ENCODE measurements at regions not wholly inside any gene's neighbourhood (a gene's known extent, or its start where the extent isn't known, plus 50 kb on each side); places are given as distances from the start of the nearest gene placed in this dataset.
"Not testable (repeated sequence)": the region's sequence is repeated elsewhere in the genome, so short reads cannot be mapped to it uniquely, and the experiment has no call there.

GRCh38 chr1:222893255-222893654 lies 78.4 kb downstream of the DISP1 start:
- Histone ChIP-seq H3K36me3 (ENCODE audit: control insufficient read depth, insufficient read depth, low read length) (no peaks in the 10 kb centered on the region), H3K9me3 (ENCODE audit: control insufficient read depth, low read length) (no peaks in the 10 kb centered on the region), H3K27ac (ENCODE audit: low read depth, low read length, severe bottlenecking) (no peak overlapping the region), H3K4me1 (ENCODE audit: control insufficient read depth, insufficient read depth, low read length, poor library complexity, severe bottlenecking) (peaks cover 9% of the 10 kb centered on the region), H3K4me3 (ENCODE audit: extremely low read depth, insufficient read depth, low read length, poor library complexity, severe bottlenecking) (no peak overlapping the region)
- WGBS, 2 experiments (ENCODE audit: insufficient coverage in 2 of 2): 93 to 96% methylated on average over 9 to 11 of the region's 13 CpGs

GRCh38 chr1:222894331-222894730 lies 79.5 kb downstream of the DISP1 start:
- Histone ChIP-seq H3K36me3 (ENCODE audit: control insufficient read depth, insufficient read depth, low read length) (no peaks in the 10 kb centered on the region), H3K9me3 (ENCODE audit: control insufficient read depth, low read length) (no peaks in the 10 kb centered on the region), H3K27ac (ENCODE audit: low read depth, low read length, severe bottlenecking) (no peak overlapping the region), H3K4me1 (ENCODE audit: control insufficient read depth, insufficient read depth, low read length, poor library complexity, severe bottlenecking) (peaks cover 8% of the 10 kb centered on the region), H3K4me3 (ENCODE audit: extremely low read depth, insufficient read depth, low read length, poor library complexity, severe bottlenecking) (no peak overlapping the region)
- WGBS, 2 experiments (ENCODE audit: insufficient coverage in 2 of 2): 97 to 98% methylated on average over 7 to 11 of the region's 11 CpGs

- Histone ChIP-seq H3K4me3 (ENCODE audit: extremely low read depth, insufficient read depth, low read length, poor library complexity, severe bottlenecking) (no peak overlapping the region), H3K9me3 (ENCODE audit: control insufficient read depth, low read length) (no peaks in the 10 kb centered on the region), H3K27ac (ENCODE audit: low read depth, low read length, severe bottlenecking) (no peak overlapping the region), H3K36me3 (ENCODE audit: control insufficient read depth, insufficient read depth, low read length) (no peaks in the 10 kb centered on the region), H3K4me1 (ENCODE audit: control insufficient read depth, insufficient read depth, low read length, poor library complexity, severe bottlenecking) (peaks cover 5% of the 10 kb centered on the region)
- no CpG with 5 or more reads among the region's 3 CpGs for WGBS, 2 experiments (ENCODE audit: insufficient coverage in 2 of 2)
Observed at GRCh38 chr1:222896630-222897526, 82.0 kb downstream of the DISP1 start.

GRCh38 chr1:222897527-222898190 lies 82.8 kb downstream of the DISP1 start:
- Histone ChIP-seq H3K4me1 (ENCODE audit: control insufficient read depth, insufficient read depth, low read length, poor library complexity, severe bottlenecking) (no peaks in the 10 kb centered on the region), H3K27ac (ENCODE audit: low read depth, low read length, severe bottlenecking) (no peak overlapping the region), H3K9me3 (ENCODE audit: control insufficient read depth, low read length) (no peaks in the 10 kb centered on the region), H3K4me3 (ENCODE audit: extremely low read depth, insufficient read depth, low read length, poor library complexity, severe bottlenecking) (no peak overlapping the region), H3K36me3 (ENCODE audit: control insufficient read depth, insufficient read depth, low read length) (no peaks in the 10 kb centered on the region)
- WGBS, 2 experiments (ENCODE audit: insufficient coverage in 2 of 2): no CpG with 5 or more reads among the region's 4 CpGs

GRCh38 chr1:222898191-222898527 lies 83.3 kb downstream of the DISP1 start:
- H3K36me3 ChIP-seq (ENCODE audit: control insufficient read depth, insufficient read depth, low read length): no peaks in the 10 kb centered on the region
- H3K27ac ChIP-seq (ENCODE audit: low read depth, low read length, severe bottlenecking): no peak overlapping the region
- WGBS, 2 experiments (ENCODE audit: insufficient coverage in 2 of 2): 75 to 83% methylated on average over 1 of the region's 1 CpG
- no peaks in the 10 kb centered on the region for H3K4me1 ChIP-seq (ENCODE audit: control insufficient read depth, insufficient read depth, low read length, poor library complexity, severe bottlenecking)
- no peak overlapping the region for H3K4me3 ChIP-seq (ENCODE audit: extremely low read depth, insufficient read depth, low read length, poor library complexity, severe bottlenecking)
- no peaks in the 10 kb centered on the region for H3K9me3 ChIP-seq (ENCODE audit: control insufficient read depth, low read length)

- no peaks in the 10 kb centered on the region for H3K4me1 ChIP-seq (ENCODE audit: control insufficient read depth, insufficient read depth, low read length, poor library complexity, severe bottlenecking)
- no peak overlapping the region for H3K4me3 ChIP-seq (ENCODE audit: extremely low read depth, insufficient read depth, low read length, poor library complexity, severe bottlenecking)
- H3K36me3 ChIP-seq (ENCODE audit: control insufficient read depth, insufficient read depth, low read length): no peaks in the 10 kb centered on the region
- WGBS, 2 experiments (ENCODE audit: insufficient coverage in 2 of 2): 54% methylated on average over 4 of the region's 4 CpGs; no CpG with 5 or more reads in 1 of the 2 experiments
- no peak overlapping the region for H3K27ac ChIP-seq (ENCODE audit: low read depth, low read length, severe bottlenecking)
- no peaks in the 10 kb centered on the region for H3K9me3 ChIP-seq (ENCODE audit: control insufficient read depth, low read length)
Observed at GRCh38 chr1:222899471-222899870, 84.6 kb downstream of the DISP1 start.

GRCh38 chr1:222904451-222904850 lies 89.6 kb downstream of the DISP1 start:
- H3K4me3 ChIP-seq (ENCODE audit: extremely low read depth, insufficient read depth, low read length, poor library complexity, severe bottlenecking): no peak overlapping the region

GRCh38 chr1:222905151-222905550 lies 90.3 kb downstream of the DISP1 start:
- no peaks in the 10 kb centered on the region for H3K4me1 ChIP-seq (ENCODE audit: control insufficient read depth, insufficient read depth, low read length, poor library complexity, severe bottlenecking)
- H3K27ac ChIP-seq (ENCODE audit: low read depth, low read length, severe bottlenecking): no peak overlapping the region
- H3K9me3 ChIP-seq (ENCODE audit: control insufficient read depth, low read length): no peaks in the 10 kb centered on the region
- no peaks in the 10 kb centered on the region for H3K36me3 ChIP-seq (ENCODE audit: control insufficient read depth, insufficient read depth, low read length)
- no peak overlapping the region for H3K4me3 ChIP-seq (ENCODE audit: extremely low read depth, insufficient read depth, low read length, poor library complexity, severe bottlenecking)
- no CpG with 5 or more reads among the region's 3 CpGs for WGBS, 2 experiments (ENCODE audit: insufficient coverage in 2 of 2)

More at GRCh38 chr1:222904451-222904850, 89.6 kb downstream of the DISP1 start:
- H3K27ac ChIP-seq (ENCODE audit: low read depth, low read length, severe bottlenecking): no peak overlapping the region
- H3K9me3 ChIP-seq (ENCODE audit: control insufficient read depth, low read length): no peaks in the 10 kb centered on the region
- WGBS, 2 experiments (ENCODE audit: insufficient coverage in 2 of 2): 100% methylated on average over 1 to 3 of the region's 6 CpGs
- no peaks in the 10 kb centered on the region for H3K4me1 ChIP-seq (ENCODE audit: control insufficient read depth, insufficient read depth, low read length, poor library complexity, severe bottlenecking)
- no peaks in the 10 kb centered on the region for H3K36me3 ChIP-seq (ENCODE audit: control insufficient read depth, insufficient read depth, low read length)

GRCh38 chr1:222906271-222906739 lies 91.5 kb downstream of the DISP1 start:
- H3K4me1 ChIP-seq (ENCODE audit: control insufficient read depth, insufficient read depth, low read length, poor library complexity, severe bottlenecking); H3K36me3 ChIP-seq (ENCODE audit: control insufficient read depth, insufficient read depth, low read length); H3K9me3 ChIP-seq (ENCODE audit: control insufficient read depth, low read length); H3K4me3 ChIP-seq (ENCODE audit: extremely low read depth, insufficient read depth, low read length, poor library complexity, severe bottlenecking); H3K27ac ChIP-seq (ENCODE audit: low read depth, low read length, severe bottlenecking): not testable (repeated sequence)
- 87 to 98% methylated on average over 6 to 7 of the region's 11 CpGs for WGBS, 2 experiments (ENCODE audit: insufficient coverage in 2 of 2)

GRCh38 chr1:222909586-222909985 lies 94.7 kb downstream of the DISP1 start:
- Histone ChIP-seq H3K27ac (ENCODE audit: low read depth, low read length, severe bottlenecking) (no peak overlapping the region), H3K36me3 (ENCODE audit: control insufficient read depth, insufficient read depth, low read length) (no peaks in the 10 kb centered on the region), H3K4me1 (ENCODE audit: control insufficient read depth, insufficient read depth, low read length, poor library complexity, severe bottlenecking) (no peaks in the 10 kb centered on the region), H3K4me3 (ENCODE audit: extremely low read depth, insufficient read depth, low read length, poor library complexity, severe bottlenecking) (no peak overlapping the region), H3K9me3 (ENCODE audit: control insufficient read depth, low read length) (no peaks in the 10 kb centered on the region)
- WGBS, 2 experiments (ENCODE audit: insufficient coverage in 2 of 2): 20 to 75% methylated on average over 1 to 3 of the region's 4 CpGs

GRCh38 chr1:222910699-222911098 lies 95.9 kb downstream of the DISP1 start:
- no peak overlapping the region for H3K27ac ChIP-seq (ENCODE audit: low read depth, low read length, severe bottlenecking)
- no peak overlapping the region for H3K4me3 ChIP-seq (ENCODE audit: extremely low read depth, insufficient read depth, low read length, poor library complexity, severe bottlenecking)
- no peaks in the 10 kb centered on the region for H3K36me3 ChIP-seq (ENCODE audit: control insufficient read depth, insufficient read depth, low read length)
- no peaks in the 10 kb centered on the region for H3K4me1 ChIP-seq (ENCODE audit: control insufficient read depth, insufficient read depth, low read length, poor library complexity, severe bottlenecking)
- H3K9me3 ChIP-seq (ENCODE audit: control insufficient read depth, low read length): no peaks in the 10 kb centered on the region

Data from mesodermal cell (in vitro differentiated cells).